Caco-2 (cell line): ENCODE measurements at regions not wholly inside any gene's neighbourhood (a gene's known extent, or its start where the extent isn't known, plus 50 kb on each side); places are given as distances from the start of the nearest gene placed in this dataset.

Experiments
- BruUV-seq: library from RNA; stranded (reverse); fragments of 400-500 nt; replicated peaks from 2 replicates; lab custom pipeline; 2021; lab: Mats Ljungman, UMichigan
- CTCF ChIA-PET: fragments of 300-600 bp; sonication (Branson Sonifier 250); formaldehyde crosslinking; loops from one replicate; lab custom pipeline; 2022; ENCODE audit warnings: antibody characterized with exemption; lab: Charles Lee
- POLR2A ChIA-PET: fragments of 300-600 bp; sonication (Branson Sonifier 250); formaldehyde crosslinking; loops from one replicate; lab custom pipeline; 2022; ENCODE audit warnings: antibody characterized with exemption; lab: Charles Lee
- DNase-seq, 2 experiments: peaks; one replicate each; pipeline versions ENCODE4 v3.0.0 to v3.0.0-alpha.2; 2020 to 2022
- H3K27me3 ChIP-seq: replicated peaks from 2 replicates; pipeline ENCODE4 v1.6.0; 2011; ENCODE audit warnings: low read length; ENCODE audit not compliant: control insufficient read depth, insufficient read depth
- H3K36me3 ChIP-seq: 2 replicates; pipeline ENCODE4 v1.5.1; 2011; ENCODE audit warnings: low read length; ENCODE audit not compliant: control insufficient read depth, insufficient read depth
- H3K4me1 ChIP-seq: fragments of 250-450 bp; sonication (Bioruptor Pico); 2 replicates; pipeline ENCODE4 v1.5.1; 2020; ENCODE audit warnings: mild to moderate bottlenecking
- H3K4me3 ChIP-seq: 2 replicates; pipeline ENCODE4 v1.5.1; 2011; ENCODE audit warnings: low read depth, mild to moderate bottlenecking, control low read depth, low read length
- H3K9me3 ChIP-seq: fragments of 250-450 bp; sonication (Bioruptor Pico); 2 replicates; pipeline ENCODE4 v1.5.1; 2020; ENCODE audit warnings: mild to moderate bottlenecking, moderate library complexity
- H3K27ac Mint-ChIP-seq: one replicate; pipeline ENCODE4 v1.8.0; 2022; ENCODE audit warnings: mixed read lengths; ENCODE audit not compliant: unreplicated experiment
- H3K27me3 Mint-ChIP-seq: one replicate; pipeline ENCODE4 v1.8.0; 2022; ENCODE audit warnings: mixed read lengths; ENCODE audit not compliant: insufficient read depth, unreplicated experiment
- H3K36me3 Mint-ChIP-seq: one replicate; pipeline ENCODE4 v1.8.0; 2022; ENCODE audit warnings: mild to moderate bottlenecking, mixed read lengths; ENCODE audit not compliant: insufficient read depth, unreplicated experiment
- H3K4me1 Mint-ChIP-seq: one replicate; pipeline ENCODE4 v1.8.0; 2022; ENCODE audit warnings: low read depth, mixed read lengths; ENCODE audit not compliant: unreplicated experiment
- H3K4me3 Mint-ChIP-seq: one replicate; pipeline ENCODE4 v1.8.0; 2022; ENCODE audit warnings: mild to moderate bottlenecking, moderate library complexity, mixed read lengths; ENCODE audit not compliant: unreplicated experiment
- H3K9me3 Mint-ChIP-seq: one replicate; pipeline ENCODE4 v1.8.0; 2022; ENCODE audit warnings: mixed read lengths; ENCODE audit not compliant: unreplicated experiment
- CTCF ChIP-seq, 2 experiments: fragments of 200-600 bp in 1 of 2; IDR thresholded peaks; 1 replicate in 1 of 2; 2 replicates in 1 of 2; pipeline versions ENCODE4 v1.5.1 to v1.8.0; 2011 to 2022; ENCODE audit warnings: antibody characterized with exemption in 1 of 2, control low read depth in 1 of 2, inconsistent platforms in 1 of 2, low read depth in 1 of 2, low read length in 1 of 2, mild to moderate bottlenecking in 1 of 2, moderate library complexity in 1 of 2; ENCODE audit not compliant: insufficient read depth in 1 of 2, severe bottlenecking in 1 of 2, unreplicated experiment in 1 of 2
- intact Hi-C: fragments of 100-400 bp; cut with micrococcal nuclease; formaldehyde crosslinking; loops from one replicate; pipeline ENCODE4 v1.10.0; 2022; ENCODE audit not compliant: unreplicated experiment

- H3K9me3 Mint-ChIP-seq = peaks cover 9% of the 10 kb centered on the region
- peaks cover 51% of the 10 kb centered on the region for H3K4me1 ChIP-seq
- no peaks in the 10 kb centered on the region for H3K27me3 ChIP-seq
- ChIA-PET POLR2A (no interaction called here), CTCF (no interaction called here)
- H3K27ac Mint-ChIP-seq = no peak overlapping the region
- H3K36me3 ChIP-seq = no peaks in the 10 kb centered on the region
- no peak for TF ChIP-seq CTCF (IDR thresholded peaks at IDR 0.05; ENCODE audit: insufficient read depth in 1 of 2, low read depth in 1 of 2, low read length in 1 of 2, severe bottlenecking in 1 of 2, unreplicated experiment in 1 of 2)
- H3K4me3 ChIP-seq = no peak overlapping the region
- BruUV-seq = no TSS peak
- DNase-seq = no peak
- no peaks in the 10 kb centered on the region for H3K27me3 Mint-ChIP-seq
- peaks cover 37% of the 10 kb centered on the region for H3K4me1 Mint-ChIP-seq
- intact Hi-C loops = no loop called here
- H3K9me3 ChIP-seq = no peaks in the 10 kb centered on the region
- H3K36me3 Mint-ChIP-seq = peaks cover 5% of the 10 kb centered on the region
- H3K4me3 Mint-ChIP-seq = no peak overlapping the region
These were observed 95.3 kb upstream of the ANK3 start for GRCh38 chr10:60485025-60485424.

- Mint-ChIP-seq H3K27me3 (no peaks in the 10 kb centered on the region), H3K9me3 (peaks cover 8% of the 10 kb centered on the region), H3K4me1 (peaks cover 42% of the 10 kb centered on the region), H3K4me3 (no peak overlapping the region), H3K36me3 (peaks cover 5% of the 10 kb centered on the region), H3K27ac (no peak overlapping the region)
- Histone ChIP-seq H3K9me3 (no peaks in the 10 kb centered on the region), H3K4me3 (no peak overlapping the region), H3K36me3 (no peaks in the 10 kb centered on the region), H3K4me1 (peaks cover 56% of the 10 kb centered on the region), H3K27me3 (no peaks in the 10 kb centered on the region)
- no peak for DNase-seq
- intact Hi-C loops = no loop called here
- no TSS peak for BruUV-seq
- ChIA-PET POLR2A (no interaction called here), CTCF (no interaction called here)
- TF ChIP-seq CTCF (IDR thresholded peaks at IDR 0.05; ENCODE audit: insufficient read depth in 1 of 2, low read depth in 1 of 2, low read length in 1 of 2, severe bottlenecking in 1 of 2, unreplicated experiment in 1 of 2) = no peak
These were observed 91.3 kb upstream of the ANK3 start for GRCh38 chr10:60480865-60481563.

GRCh38 chr10:60479305-60480020 is 89.8 kb upstream of the ANK3 start:
- no peaks in the 10 kb centered on the region for H3K36me3 ChIP-seq
- Mint-ChIP-seq H3K27me3 (no peaks in the 10 kb centered on the region), H3K4me3 (no peak overlapping the region), H3K36me3 (no peaks in the 10 kb centered on the region), H3K4me1 (peaks cover 30% of the 10 kb centered on the region), H3K27ac (no peak overlapping the region), H3K9me3 (no peaks in the 10 kb centered on the region)
- no peak for DNase-seq
- H3K27me3 ChIP-seq = no peaks in the 10 kb centered on the region
- ChIA-PET CTCF (no interaction called here), POLR2A (no interaction called here)
- intact Hi-C loops = no loop called here
- no peaks in the 10 kb centered on the region for H3K9me3 ChIP-seq
- H3K4me1 ChIP-seq = peaks cover 48% of the 10 kb centered on the region
- TF ChIP-seq CTCF (IDR thresholded peaks at IDR 0.05; ENCODE audit: insufficient read depth in 1 of 2, low read depth in 1 of 2, low read length in 1 of 2, severe bottlenecking in 1 of 2, unreplicated experiment in 1 of 2) = no peak
- BruUV-seq = no TSS peak
- no peak overlapping the region for H3K4me3 ChIP-seq
